ENCODE measurements at regions not wholly inside any gene's neighbourhood (a gene's known extent, or its start where the extent isn't known, plus 50 kb on each side); places are given as distances from the start of the nearest gene placed in this dataset.

DNA sequence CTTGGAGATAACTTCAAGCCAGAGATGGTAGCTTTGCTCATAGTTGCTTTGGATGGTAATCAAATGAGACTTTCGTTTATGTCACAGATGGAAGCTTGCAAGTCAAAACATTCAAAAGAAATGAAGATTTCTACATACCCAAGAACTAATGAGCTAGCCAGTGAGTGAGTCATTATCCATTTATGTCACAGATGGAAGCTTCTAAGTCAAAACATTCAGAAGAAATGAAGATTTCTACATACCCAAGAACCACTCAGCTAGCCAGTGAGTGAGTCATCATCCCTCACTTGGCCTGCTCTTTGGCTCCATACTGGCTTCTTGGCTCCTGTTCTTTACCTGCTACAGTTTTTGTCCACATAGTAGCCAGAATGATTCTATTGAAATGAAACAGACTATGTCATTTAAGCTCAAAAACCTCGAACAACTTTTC, 559.8 kb upstream of the CBLB start:
- H3K36me3 ChIP-seq (replicated peaks; ENCODE audit: low read depth, low read length): no peaks in the 10 kb centered on the region
- H3K79me2 ChIP-seq (ENCODE audit: low read length): no peaks in the 10 kb centered on the region
- no peak for TF ChIP-seq EZH2phosphoT487 (IDR thresholded peaks at IDR 0.05; ENCODE audit: low read depth)
- TF ChIP-seq, protein P1, sequence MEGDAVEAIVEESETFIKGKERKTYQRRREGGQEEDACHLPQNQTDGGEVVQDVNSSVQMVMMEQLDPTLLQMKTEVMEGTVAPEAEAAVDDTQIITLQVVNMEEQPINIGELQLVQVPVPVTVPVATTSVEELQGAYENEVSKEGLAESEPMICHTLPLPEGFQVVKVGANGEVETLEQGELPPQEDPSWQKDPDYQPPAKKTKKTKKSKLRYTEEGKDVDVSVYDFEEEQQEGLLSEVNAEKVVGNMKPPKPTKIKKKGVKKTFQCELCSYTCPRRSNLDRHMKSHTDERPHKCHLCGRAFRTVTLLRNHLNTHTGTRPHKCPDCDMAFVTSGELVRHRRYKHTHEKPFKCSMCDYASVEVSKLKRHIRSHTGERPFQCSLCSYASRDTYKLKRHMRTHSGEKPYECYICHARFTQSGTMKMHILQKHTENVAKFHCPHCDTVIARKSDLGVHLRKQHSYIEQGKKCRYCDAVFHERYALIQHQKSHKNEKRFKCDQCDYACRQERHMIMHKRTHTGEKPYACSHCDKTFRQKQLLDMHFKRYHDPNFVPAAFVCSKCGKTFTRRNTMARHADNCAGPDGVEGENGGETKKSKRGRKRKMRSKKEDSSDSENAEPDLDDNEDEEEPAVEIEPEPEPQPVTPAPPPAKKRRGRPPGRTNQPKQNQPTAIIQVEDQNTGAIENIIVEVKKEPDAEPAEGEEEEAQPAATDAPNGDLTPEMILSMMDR (IDR thresholded peaks at IDR 0.05; ENCODE audit: low read depth, low read length): no peak
- H3K4me3 ChIP-seq (ENCODE audit: low read length): no peak overlapping the region
- no peak overlapping the region for H3K9ac ChIP-seq (ENCODE audit: low read length)
- no peak overlapping the region for H3K27ac ChIP-seq (ENCODE audit: low read length)
- H2AFZ ChIP-seq (ENCODE audit: low read depth, low read length): no peak overlapping the region
- no peaks in the 10 kb centered on the region for H4K20me1 ChIP-seq (ENCODE audit: insufficient read depth, low read length)
- H3K27me3 ChIP-seq (ENCODE audit: low read depth, low read length): no peaks in the 10 kb centered on the region
- no peaks in the 10 kb centered on the region for H3K4me1 ChIP-seq (ENCODE audit: low read length)
- H3K4me2 ChIP-seq (ENCODE audit: low read length): no peak overlapping the region
- H3K9me3 ChIP-seq (ENCODE audit: insufficient read depth, low read length): no peaks in the 10 kb centered on the region

DNA sequence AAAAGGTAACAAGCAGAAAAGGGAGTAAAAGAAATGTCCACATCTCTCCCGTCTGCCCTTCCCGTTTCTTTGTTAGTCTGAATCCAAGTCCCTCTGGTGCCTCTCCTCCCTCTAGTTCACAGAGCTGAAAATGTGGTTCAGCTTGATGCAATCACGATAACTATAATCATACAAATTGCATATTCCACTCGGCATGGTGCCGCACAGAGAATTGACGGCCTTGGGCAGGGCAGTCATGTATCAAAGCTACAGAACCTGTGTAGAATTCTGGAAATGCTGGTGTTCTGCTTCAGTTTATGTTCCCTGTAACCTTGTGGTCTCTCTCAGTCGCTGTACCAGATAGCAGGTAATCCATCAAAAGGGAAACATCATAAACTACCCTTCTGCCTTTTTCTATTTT, 562.9 kb upstream of the CBLB start:
- H3K27ac ChIP-seq (ENCODE audit: low read length): no peak overlapping the region
- H3K79me2 ChIP-seq (ENCODE audit: low read length): no peaks in the 10 kb centered on the region

DNA sequence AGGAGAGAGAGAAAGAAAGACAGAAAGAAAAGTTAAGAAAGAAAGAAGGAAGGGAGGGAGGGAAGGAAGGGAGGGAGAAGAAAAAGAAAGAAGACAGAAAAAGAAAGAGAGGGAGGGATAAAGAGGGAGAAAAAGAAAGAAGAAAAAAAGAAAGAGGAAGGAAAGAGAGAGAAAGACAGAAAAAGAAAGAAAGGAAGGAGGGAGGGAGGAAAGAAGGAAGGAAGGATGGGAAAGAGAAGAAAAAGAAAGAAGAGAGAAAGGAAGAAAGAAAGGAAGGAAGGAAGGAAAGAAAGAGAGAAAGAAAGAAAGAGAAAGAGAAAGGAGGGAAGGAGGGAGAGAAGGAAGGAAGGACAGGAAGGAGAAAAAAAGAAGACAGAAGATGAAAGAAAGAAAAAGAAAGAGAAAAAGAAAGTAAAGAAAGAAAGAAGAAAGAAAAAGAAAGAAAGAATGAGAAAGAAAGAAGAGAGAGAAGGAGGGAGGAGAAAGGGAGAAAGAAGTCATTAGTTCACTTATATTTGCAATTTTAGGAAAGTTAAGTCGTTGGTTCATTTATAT, 567.2 kb upstream of the CBLB start:
- Histone ChIP-seq H3K4me2 (ENCODE audit: low read length) (no peak overlapping the region), H3K27me3 (ENCODE audit: low read depth, low read length) (no peaks in the 10 kb centered on the region), H3K4me3 (ENCODE audit: low read length) (no peak overlapping the region), H3K9ac (ENCODE audit: low read length) (no peak overlapping the region), H3K27ac (ENCODE audit: low read length) (no peak overlapping the region), H3K79me2 (ENCODE audit: low read length) (no peaks in the 10 kb centered on the region), H3K4me1 (ENCODE audit: low read length) (no peaks in the 10 kb centered on the region), H2AFZ (ENCODE audit: low read depth, low read length) (no peak overlapping the region), H4K20me1 (ENCODE audit: insufficient read depth, low read length) (no peaks in the 10 kb centered on the region), H3K36me3 (replicated peaks; ENCODE audit: low read depth, low read length) (no peaks in the 10 kb centered on the region), H3K9me3 (ENCODE audit: insufficient read depth, low read length) (no peaks in the 10 kb centered on the region)
- TF ChIP-seq, protein P1 (IDR thresholded peaks at IDR 0.05; ENCODE audit: low read depth, low read length): no peak
- no peak for TF ChIP-seq EZH2phosphoT487 (IDR thresholded peaks at IDR 0.05; ENCODE audit: low read depth)

More for the DNA sequence above, 562.9 kb upstream of the CBLB start:
- no peaks in the 10 kb centered on the region for H3K4me1 ChIP-seq (ENCODE audit: low read length)
- H2AFZ ChIP-seq (ENCODE audit: low read depth, low read length): no peak overlapping the region
- no peaks in the 10 kb centered on the region for H3K27me3 ChIP-seq (ENCODE audit: low read depth, low read length)
- H3K9ac ChIP-seq (ENCODE audit: low read length): no peak overlapping the region
- no peak overlapping the region for H3K4me3 ChIP-seq (ENCODE audit: low read length)
- no peaks in the 10 kb centered on the region for H4K20me1 ChIP-seq (ENCODE audit: insufficient read depth, low read length)
- no peaks in the 10 kb centered on the region for H3K36me3 ChIP-seq (replicated peaks; ENCODE audit: low read depth, low read length)
- TF ChIP-seq, protein P1 (IDR thresholded peaks at IDR 0.05; ENCODE audit: low read depth, low read length): no peak
- TF ChIP-seq EZH2phosphoT487 (IDR thresholded peaks at IDR 0.05; ENCODE audit: low read depth): no peak
- no peaks in the 10 kb centered on the region for H3K9me3 ChIP-seq (ENCODE audit: insufficient read depth, low read length)
- H3K4me2 ChIP-seq (ENCODE audit: low read length): no peak overlapping the region

DNA sequence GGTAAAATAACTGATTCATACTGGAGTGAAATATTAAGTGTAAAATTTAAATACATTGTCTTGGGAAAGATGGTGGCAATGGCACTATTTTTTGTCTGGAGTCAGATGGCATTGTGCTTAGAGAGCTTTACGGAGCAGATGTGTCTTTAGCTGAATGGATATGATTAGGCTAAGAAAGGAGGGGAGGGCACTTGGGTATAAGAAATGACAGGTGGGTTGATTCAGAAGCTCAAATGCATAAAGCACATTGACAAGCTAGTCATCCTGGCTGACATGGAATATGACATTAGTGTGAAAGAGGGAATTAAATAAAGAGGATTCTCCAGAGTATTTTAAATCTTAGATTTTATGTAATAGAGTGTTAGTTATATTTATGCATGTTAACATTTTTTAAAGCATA, 570.1 kb upstream of the CBLB start:
- no peak overlapping the region for H2AFZ ChIP-seq (ENCODE audit: low read depth, low read length)
- no peaks in the 10 kb centered on the region for H3K36me3 ChIP-seq (replicated peaks; ENCODE audit: low read depth, low read length)
- no peak overlapping the region for H3K27ac ChIP-seq (ENCODE audit: low read length)
- no peaks in the 10 kb centered on the region for H3K27me3 ChIP-seq (ENCODE audit: low read depth, low read length)
- no peaks in the 10 kb centered on the region for H3K4me1 ChIP-seq (ENCODE audit: low read length)
- no peak overlapping the region for H3K4me2 ChIP-seq (ENCODE audit: low read length)
- H3K79me2 ChIP-seq (ENCODE audit: low read length): no peaks in the 10 kb centered on the region
- H3K9me3 ChIP-seq (ENCODE audit: insufficient read depth, low read length): no peaks in the 10 kb centered on the region
- no peaks in the 10 kb centered on the region for H4K20me1 ChIP-seq (ENCODE audit: insufficient read depth, low read length)
- no peak overlapping the region for H3K9ac ChIP-seq (ENCODE audit: low read length)
- TF ChIP-seq EZH2phosphoT487 (IDR thresholded peaks at IDR 0.05; ENCODE audit: low read depth): no peak
- TF ChIP-seq, protein P1 (IDR thresholded peaks at IDR 0.05; ENCODE audit: low read depth, low read length): no peak
- no peak overlapping the region for H3K4me3 ChIP-seq (ENCODE audit: low read length)
